AG09319 (cell line): ENCODE measurements at regions not wholly inside any gene's neighbourhood (a gene's known extent, or its start where the extent isn't known, plus 50 kb on each side); places are given as distances from the start of the nearest gene placed in this dataset.

ENCODE experiments used
- DNase-seq: peaks from one replicate; pipeline ENCODE4 v3.0.0-alpha.2; 2010; ENCODE audit warnings: low read depth; ENCODE audit errors: extremely low read depth
- TF ChIP-seq, protein P1 (sequence below): IDR thresholded peaks from 2 replicates; pipeline ENCODE4 v1.5.1; 2011; ENCODE audit warnings: low read depth, mild to moderate bottlenecking, inconsistent platforms, low read length, moderate library complexity

DNA sequence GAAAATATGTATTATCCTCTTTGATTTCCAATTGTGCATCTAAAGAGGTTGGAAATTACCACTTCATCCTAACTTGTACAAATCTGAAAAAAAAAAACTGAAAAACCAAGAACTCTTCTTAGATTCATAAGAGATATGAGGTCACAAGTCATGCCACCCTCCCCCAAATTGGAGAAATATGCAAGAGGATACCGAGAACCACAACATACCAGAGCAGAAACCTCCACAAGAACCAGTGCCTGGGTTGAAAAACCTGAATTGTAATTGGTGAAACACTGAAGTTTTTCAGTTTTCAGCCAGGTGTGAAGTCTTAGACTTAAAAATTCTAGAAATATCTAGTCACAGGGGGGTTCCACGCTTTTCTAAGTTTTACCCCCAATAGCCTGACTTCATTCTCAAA, 1029.5 kb upstream of the LRRTM1 start:
- TF ChIP-seq, protein P1, sequence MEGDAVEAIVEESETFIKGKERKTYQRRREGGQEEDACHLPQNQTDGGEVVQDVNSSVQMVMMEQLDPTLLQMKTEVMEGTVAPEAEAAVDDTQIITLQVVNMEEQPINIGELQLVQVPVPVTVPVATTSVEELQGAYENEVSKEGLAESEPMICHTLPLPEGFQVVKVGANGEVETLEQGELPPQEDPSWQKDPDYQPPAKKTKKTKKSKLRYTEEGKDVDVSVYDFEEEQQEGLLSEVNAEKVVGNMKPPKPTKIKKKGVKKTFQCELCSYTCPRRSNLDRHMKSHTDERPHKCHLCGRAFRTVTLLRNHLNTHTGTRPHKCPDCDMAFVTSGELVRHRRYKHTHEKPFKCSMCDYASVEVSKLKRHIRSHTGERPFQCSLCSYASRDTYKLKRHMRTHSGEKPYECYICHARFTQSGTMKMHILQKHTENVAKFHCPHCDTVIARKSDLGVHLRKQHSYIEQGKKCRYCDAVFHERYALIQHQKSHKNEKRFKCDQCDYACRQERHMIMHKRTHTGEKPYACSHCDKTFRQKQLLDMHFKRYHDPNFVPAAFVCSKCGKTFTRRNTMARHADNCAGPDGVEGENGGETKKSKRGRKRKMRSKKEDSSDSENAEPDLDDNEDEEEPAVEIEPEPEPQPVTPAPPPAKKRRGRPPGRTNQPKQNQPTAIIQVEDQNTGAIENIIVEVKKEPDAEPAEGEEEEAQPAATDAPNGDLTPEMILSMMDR = no peak
- DNase-seq = no peak

DNA sequence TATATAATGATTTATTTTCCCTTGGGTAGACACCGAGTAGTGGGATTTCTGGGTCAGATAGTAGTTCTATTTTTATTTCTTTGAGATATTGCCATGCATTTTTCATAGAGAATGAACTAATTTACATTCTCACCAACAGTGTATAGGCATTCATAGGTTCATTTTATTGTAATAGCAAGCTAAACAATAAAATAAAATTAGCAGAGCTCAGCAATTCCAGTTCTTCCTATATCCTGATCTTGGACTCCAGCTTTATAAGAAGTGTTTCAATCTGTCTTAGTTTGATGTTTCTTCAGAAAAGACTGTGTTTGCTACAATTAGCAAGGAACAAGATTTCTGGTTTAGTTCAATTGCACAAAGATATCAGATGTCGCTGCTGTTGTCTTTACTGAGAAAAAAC, 1024.4 kb upstream of the LRRTM1 start:
- DNase-seq = no peak
- TF ChIP-seq, protein P1 = no peak

GRCh38 chr2:81327911-81328310, 1023.4 kb upstream of the LRRTM1 start:
- no peak for DNase-seq
- TF ChIP-seq, protein P1 = no peak

DNA sequence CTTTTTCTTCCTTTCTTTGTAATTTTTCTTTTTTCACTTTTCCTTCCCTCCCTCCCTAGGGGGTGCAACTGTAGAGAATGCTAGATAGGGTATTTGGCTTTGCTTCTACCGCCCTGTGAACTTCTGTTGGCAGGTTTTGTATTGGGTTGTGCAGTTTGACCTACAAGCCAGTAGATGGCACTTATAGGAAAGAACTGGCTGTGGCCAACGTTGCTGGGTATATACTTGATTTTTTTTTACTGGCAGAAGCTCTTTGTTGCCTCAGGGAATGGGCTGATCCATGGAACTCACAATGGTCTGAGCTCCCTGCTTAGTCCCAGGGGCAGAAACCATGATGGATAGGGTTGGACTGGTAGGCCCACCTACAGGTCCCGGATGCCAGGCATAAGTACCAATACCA, 1019.5 kb upstream of the LRRTM1 start:
- no peak for DNase-seq
- TF ChIP-seq, protein P1 = no peak

DNA sequence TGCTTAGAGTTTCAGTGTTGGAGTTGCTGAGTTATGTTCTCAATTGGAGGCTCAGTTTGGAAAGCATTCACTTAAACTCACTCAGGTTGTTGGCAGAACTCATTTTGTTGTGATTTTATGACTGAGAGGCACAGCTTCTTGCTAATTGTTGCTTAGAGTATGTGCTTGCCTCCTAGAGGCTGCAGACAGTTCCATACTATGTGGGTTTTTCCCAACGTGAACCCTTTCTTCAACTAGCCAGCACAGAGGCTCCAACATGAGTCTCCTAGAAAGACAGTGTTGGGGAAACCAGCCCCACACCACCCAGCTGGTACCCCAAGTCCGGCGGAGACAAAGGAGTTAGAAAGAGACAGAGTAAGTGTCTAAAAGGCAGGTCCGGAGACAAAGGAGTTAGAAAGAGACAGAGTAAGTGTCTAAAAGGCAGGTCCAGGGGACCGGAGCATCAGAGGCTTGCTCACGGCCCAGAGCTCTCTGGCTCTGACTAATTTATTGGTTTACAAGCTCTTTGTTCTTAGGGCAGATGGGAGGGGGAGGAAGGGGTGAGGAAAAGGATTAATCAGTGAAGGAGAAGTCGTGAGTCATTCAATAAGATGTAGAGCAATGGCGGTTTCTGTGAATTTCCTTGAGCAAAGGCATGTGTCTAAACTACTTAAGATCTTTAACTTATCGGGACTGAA, 999.7 kb upstream of the LRRTM1 start:
- no peak for DNase-seq
- TF ChIP-seq, protein P1 = no peak

- TF ChIP-seq, protein P1 = no peak
- no peak for DNase-seq
Observed at GRCh38 chr2:81303321-81303720, 998.8 kb upstream of the LRRTM1 start.

GRCh38 chr2:81299841-81300240, 995.3 kb upstream of the LRRTM1 start:
- TF ChIP-seq, protein P1 = no peak
- no peak for DNase-seq
